H9 (cell line): ENCODE measurements at regions not wholly inside any gene's neighbourhood (a gene's known extent, or its start where the extent isn't known, plus 50 kb on each side); places are given as distances from the start of the nearest gene placed in this dataset.

ENCODE experiments used
- DNase-seq: peaks from one replicate; pipeline ENCODE4 v3.0.0-alpha.2; 2017
- H2AFZ ChIP-seq: one replicate; pipeline ENCODE4 v1.6.1; 2013; ENCODE audit warnings: mild to moderate bottlenecking, low read length, control low read depth, moderate library complexity
- H2AK5ac ChIP-seq: 2 replicates; pipeline ENCODE4 v1.6.1; 2013; ENCODE audit warnings: low read length, control low read depth, mixed read lengths; ENCODE audit not compliant: insufficient read length
- H2BK120ac ChIP-seq: one replicate; pipeline ENCODE4 v1.6.1; 2013; ENCODE audit warnings: low read depth, mild to moderate bottlenecking, low read length, control low read depth, inconsistent platforms; ENCODE audit not compliant: poor library complexity, severe bottlenecking
- H2BK12ac ChIP-seq: 2 replicates; pipeline ENCODE4 v1.6.1; 2013; ENCODE audit warnings: low read length, control low read depth, mixed read lengths, low read depth; ENCODE audit not compliant: insufficient read length
- H2BK15ac ChIP-seq: 2 replicates; pipeline ENCODE4 v1.6.1; 2013; ENCODE audit warnings: low read depth, low read length, control low read depth
- H2BK20ac ChIP-seq: one replicate; pipeline ENCODE4 v1.6.1; 2013; ENCODE audit warnings: low read depth, mild to moderate bottlenecking, low read length, control low read depth, inconsistent platforms; ENCODE audit not compliant: poor library complexity, severe bottlenecking
- H2BK5ac ChIP-seq: 2 replicates; pipeline ENCODE4 v1.6.1; 2013; ENCODE audit warnings: low read length, control low read depth, mixed read lengths; ENCODE audit not compliant: insufficient read length
- H3K14ac ChIP-seq: 2 replicates; pipeline ENCODE4 v1.6.1; 2013; ENCODE audit warnings: low read length, control low read depth; ENCODE audit not compliant: insufficient read depth
- H3K18ac ChIP-seq: 2 replicates; pipeline ENCODE4 v1.6.1; 2013; ENCODE audit warnings: low read depth, mild to moderate bottlenecking, mixed read lengths, low read length, control low read depth; ENCODE audit not compliant: insufficient read length
- H3K23ac ChIP-seq: 2 replicates; pipeline ENCODE4 v1.6.1; 2013; ENCODE audit warnings: low read length, control low read depth, mixed read lengths, low read depth; ENCODE audit not compliant: insufficient read length
- H3K23me2 ChIP-seq: 2 replicates; pipeline ENCODE4 v1.6.1; 2013; ENCODE audit warnings: low read depth, mild to moderate bottlenecking, mixed read lengths, low read length, control low read depth; ENCODE audit not compliant: insufficient read length, poor library complexity, severe bottlenecking
- H3K27ac ChIP-seq: 2 replicates; pipeline ENCODE4 v1.5.1; 2013; ENCODE audit warnings: low read length, control low read depth, mixed read lengths, low read depth; ENCODE audit not compliant: insufficient read length
- H3K27me3 ChIP-seq: 2 replicates; pipeline ENCODE4 v1.6.1; 2013; ENCODE audit warnings: low read length, control low read depth, inconsistent platforms; ENCODE audit not compliant: insufficient read depth
- H3K4ac ChIP-seq: 2 replicates; pipeline ENCODE4 v1.6.1; 2013; ENCODE audit warnings: low read depth, mild to moderate bottlenecking, control low read depth, inconsistent platforms, low read length, moderate library complexity
- H3K4me1 ChIP-seq: 2 replicates; pipeline ENCODE4 v1.6.1; 2013; ENCODE audit warnings: low read length, control low read depth, inconsistent platforms; ENCODE audit not compliant: insufficient read depth
- H3K4me2 ChIP-seq: 2 replicates; pipeline ENCODE4 v1.6.1; 2013; ENCODE audit warnings: low read length, control low read depth, mixed read lengths; ENCODE audit not compliant: insufficient read length, insufficient read depth
- H3K56ac ChIP-seq: 2 replicates; pipeline ENCODE4 v1.6.1; 2013; ENCODE audit warnings: low read depth, mild to moderate bottlenecking, mixed read lengths, low read length, control low read depth; ENCODE audit not compliant: insufficient read length
- H3K79me1 ChIP-seq: 2 replicates; pipeline ENCODE4 v1.6.1; 2013; ENCODE audit warnings: low read depth, mild to moderate bottlenecking, moderate library complexity, low read length, control low read depth, inconsistent platforms; ENCODE audit not compliant: insufficient read depth, poor library complexity, severe bottlenecking
- H3K79me2 ChIP-seq: 2 replicates; pipeline ENCODE4 v1.6.1; 2013; ENCODE audit warnings: low read length, control low read depth, inconsistent platforms; ENCODE audit not compliant: insufficient read depth
- H3K9ac ChIP-seq: 2 replicates; pipeline ENCODE4 v1.6.1; 2013; ENCODE audit warnings: low read length, control low read depth, mixed read lengths; ENCODE audit not compliant: insufficient read length; ENCODE audit errors: extremely low read depth
- H3K9me3 ChIP-seq: one replicate; pipeline ENCODE4 v1.6.1; 2013; ENCODE audit warnings: low read depth, low read length, inconsistent platforms; ENCODE audit not compliant: control insufficient read depth
- H3T11ph ChIP-seq: one replicate; pipeline ENCODE4 v1.6.1; 2013; ENCODE audit warnings: mild to moderate bottlenecking, low read length, control low read depth, inconsistent platforms
- H4K20me1 ChIP-seq: one replicate; pipeline ENCODE4 v1.6.1; 2013; ENCODE audit not compliant: control insufficient read depth, insufficient read length, insufficient read depth
- H4K5ac ChIP-seq: 2 replicates; pipeline ENCODE4 v1.6.1; 2013; ENCODE audit warnings: low read depth, mild to moderate bottlenecking, mixed read lengths, low read length, control low read depth; ENCODE audit not compliant: insufficient read length
- H4K8ac ChIP-seq: replicated peaks from 2 replicates; pipeline ENCODE4 v1.6.1; 2013; ENCODE audit warnings: low read length, control low read depth, mixed read lengths, low read depth; ENCODE audit not compliant: insufficient read length
- H4K91ac ChIP-seq: 2 replicates; pipeline ENCODE4 v1.6.1; 2013; ENCODE audit warnings: low read depth, mild to moderate bottlenecking, moderate library complexity, mixed read lengths, low read length, control low read depth; ENCODE audit not compliant: insufficient read length
- H3K27ac Mint-ChIP-seq, 3 experiments: 2 replicates in 2 of 3; 3 replicates in 1 of 3; pipeline ENCODE4 v1.8.0; 2020 to 2021; ENCODE audit warnings: mixed read lengths in 3 of 3, mild to moderate bottlenecking in 1 of 3, moderate library complexity in 1 of 3
- H3K27me3 Mint-ChIP-seq: 2 replicates; pipeline ENCODE4 v1.8.0; 2021; ENCODE audit warnings: low read depth, mild to moderate bottlenecking, moderate library complexity, mixed read lengths
- H3K36me3 Mint-ChIP-seq, 3 experiments: 2 replicates in 2 of 3; 3 replicates in 1 of 3; pipeline ENCODE4 v1.8.0; 2020 to 2021; ENCODE audit warnings: low read depth in 3 of 3, mixed read lengths in 3 of 3; ENCODE audit not compliant: insufficient read depth in 1 of 3
- H3K4me1 Mint-ChIP-seq, 2 experiments: 2 replicates each; pipeline ENCODE4 v1.8.0; 2020; ENCODE audit warnings: mixed read lengths in 2 of 2
- H3K4me3 Mint-ChIP-seq, 2 experiments: 2 replicates in 1 of 2; 3 replicates in 1 of 2; pipeline ENCODE4 v1.8.0; 2020 to 2021; ENCODE audit warnings: mild to moderate bottlenecking in 2 of 2, mixed read lengths in 2 of 2, moderate library complexity in 1 of 2
- H3K9me3 Mint-ChIP-seq, 2 experiments: 2 replicates in 1 of 2; 3 replicates in 1 of 2; pipeline ENCODE4 v1.8.0; 2020; ENCODE audit warnings: mild to moderate bottlenecking in 2 of 2, mixed read lengths in 2 of 2, moderate library complexity in 1 of 2
- CTCF ChIP-seq: fragments of 200-600 bp; sonication (generic); conservative IDR thresholded peaks from 3 replicates; pipeline ENCODE4 v1.8.0; 2021; ENCODE audit warnings: antibody characterized with exemption, mild to moderate bottlenecking
- WGBS: extraction: QIAGEN DNeasy Blood & Tissue Kit; methylation state at CpG from one replicate; pipeline ENCODE4 v1.1.7; 2013; ENCODE audit warnings: missing lambda C conversion rate, low lambda C conversion rate, mixed read lengths; ENCODE audit not compliant: insufficient read length; ENCODE audit errors: extremely low coverage; 5-methylcytosine and 5-hydroxymethylcytosine counted together

GRCh38 chr10:47063858-47064257 lies 152.6 kb downstream of the PTPN20 start:
- no peak overlapping the region for H2BK15ac ChIP-seq
- H3K18ac ChIP-seq, result no peak overlapping the region
- Mint-ChIP-seq H3K27ac (no peak overlapping the region), H3K4me1 (no peaks in the 10 kb centered on the region), H3K9me3 (no peaks in the 10 kb centered on the region; a peak in 1 of 5 replicates), H3K27me3 (peaks cover 12% of the 10 kb centered on the region), H3K36me3 (no peaks in the 10 kb centered on the region), H3K4me3 (no peak overlapping the region)
- no peak overlapping the region for H4K8ac ChIP-seq
- H4K5ac ChIP-seq, result no peak overlapping the region
- no peak overlapping the region for H3K27ac ChIP-seq
- H3K23me2 ChIP-seq, result no peaks in the 10 kb centered on the region
- H2BK12ac ChIP-seq, result no peak overlapping the region
- no peaks in the 10 kb centered on the region for H3K79me2 ChIP-seq
- H2BK20ac ChIP-seq, result no peak overlapping the region
- no peak overlapping the region for H2BK120ac ChIP-seq
- no peaks in the 10 kb centered on the region for H4K20me1 ChIP-seq
- H3K56ac ChIP-seq, result no peak overlapping the region
- no peak overlapping the region for H3K4me2 ChIP-seq
- no peak overlapping the region for H2AFZ ChIP-seq
- H2BK5ac ChIP-seq, result no peak overlapping the region
- H4K91ac ChIP-seq, result no peak overlapping the region
- no peak for DNase-seq
- H3T11ph ChIP-seq, result no peak overlapping the region
- WGBS, result no CpG with 5 or more reads among the region's 1 CpG
- no peak overlapping the region for H3K9ac ChIP-seq
- TF ChIP-seq CTCF, result no peak
- no peak overlapping the region for H3K14ac ChIP-seq
- no peak overlapping the region for H3K23ac ChIP-seq
- H3K27me3 ChIP-seq, result no peaks in the 10 kb centered on the region
- no peaks in the 10 kb centered on the region for H3K4me1 ChIP-seq
- H3K79me1 ChIP-seq, result no peaks in the 10 kb centered on the region
- no peak overlapping the region for H2AK5ac ChIP-seq
- H3K9me3 ChIP-seq, result no peaks in the 10 kb centered on the region
- H3K4ac ChIP-seq, result no peak overlapping the region
